ENCODE measurements at regions not wholly inside any gene's neighbourhood (a gene's known extent, or its start where the extent isn't known, plus 50 kb on each side); places are given as distances from the start of the nearest gene placed in this dataset.

DNA sequence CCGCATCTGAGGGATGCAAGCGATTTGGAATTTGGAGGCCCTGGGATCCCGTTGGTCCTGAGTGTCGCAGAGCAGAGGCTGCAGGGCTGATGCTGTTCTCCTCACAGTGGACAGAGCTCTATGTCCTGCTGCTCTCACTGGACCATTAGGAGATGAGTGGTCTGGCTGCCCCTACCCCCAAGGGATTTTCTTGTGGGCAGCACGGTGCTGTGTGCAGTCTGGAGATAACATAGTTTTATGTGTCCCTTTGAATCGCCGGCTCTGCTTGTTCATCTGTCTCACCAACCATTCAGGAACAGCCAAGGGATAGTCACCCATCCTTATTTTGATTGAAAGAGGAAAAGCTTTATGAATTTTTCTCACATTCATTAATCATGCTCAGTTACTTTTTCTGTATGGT, 49.9 kb downstream of the CHRM3 start:
- DNase-seq: no peak

DNA sequence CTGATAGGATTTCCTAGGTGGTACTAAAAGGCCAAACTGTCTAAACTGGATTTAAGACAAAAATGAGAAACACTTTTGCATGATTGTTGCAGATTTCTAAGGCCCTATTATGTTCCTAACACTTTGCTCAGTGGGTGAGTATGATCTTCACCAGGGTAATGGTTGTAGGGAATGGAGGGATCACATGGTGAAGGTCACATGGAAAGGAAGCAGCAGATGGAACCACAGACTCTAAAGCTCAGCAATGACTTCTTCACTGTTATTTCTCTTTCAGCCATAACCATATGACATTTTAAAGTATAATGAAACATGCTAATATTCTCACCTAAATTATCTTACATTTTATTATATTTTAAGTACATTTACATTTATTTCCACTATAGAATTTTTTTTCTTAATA, 51.5 kb downstream of the CHRM3 start:
- no peak for DNase-seq

DNA sequence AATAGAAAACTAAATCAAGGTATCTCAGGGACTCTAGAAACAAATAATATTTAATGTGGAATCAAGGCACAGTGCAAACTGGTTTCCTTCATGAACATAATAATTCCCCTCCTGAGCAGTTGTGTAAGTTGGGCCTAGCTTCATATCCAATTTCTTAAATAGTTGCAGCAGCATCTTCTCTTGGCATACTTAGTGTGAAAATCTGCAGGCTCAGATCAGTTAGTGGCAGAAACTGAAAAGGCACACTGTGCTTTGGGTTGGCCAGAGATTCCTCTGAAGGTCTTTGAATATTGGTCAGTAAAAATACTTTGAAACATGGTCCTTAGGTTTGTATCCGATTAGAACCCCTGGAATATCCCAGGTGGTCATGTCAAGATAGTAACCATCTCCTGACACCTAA, 52.5 kb downstream of the CHRM3 start:
- DNase-seq: no peak

DNA sequence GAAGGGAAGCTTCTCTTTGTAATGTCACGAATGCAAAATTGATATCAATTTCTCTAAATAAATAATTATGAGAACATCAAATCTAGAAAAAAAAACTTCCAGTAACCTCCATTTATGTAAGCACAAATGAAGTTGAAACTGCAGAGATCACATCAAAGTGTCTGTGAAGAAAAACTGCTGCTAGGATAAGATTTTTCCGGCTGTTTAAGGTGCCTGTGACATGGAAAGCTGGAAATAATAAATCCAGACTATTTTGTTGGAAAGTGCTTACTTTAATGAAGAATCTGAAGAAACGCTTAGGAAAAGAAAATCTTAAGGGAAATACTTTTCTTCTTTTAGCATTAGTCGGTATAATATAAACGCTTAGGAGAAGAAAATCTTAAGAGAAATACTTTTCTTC, 57.0 kb downstream of the CHRM3 start:
- DNase-seq: no peak

DNA sequence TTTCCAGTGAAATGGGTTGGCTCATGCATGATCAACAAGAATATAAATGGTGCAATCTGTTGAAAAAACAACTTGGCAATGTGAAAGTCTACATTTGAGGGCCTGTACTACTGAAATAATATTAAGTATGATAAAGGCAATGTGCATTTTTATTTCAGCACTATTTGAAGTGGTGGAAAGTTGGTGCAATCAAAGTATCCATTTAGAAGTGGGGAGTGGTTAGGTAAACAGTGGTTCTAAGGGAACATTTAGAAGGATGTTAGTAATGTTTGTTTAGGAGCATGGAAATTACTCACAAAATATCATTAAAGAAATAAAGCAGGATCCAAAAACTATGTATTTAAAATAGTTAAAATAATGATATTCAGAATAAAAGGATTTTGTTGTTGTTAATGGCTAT, 60.2 kb downstream of the CHRM3 start:
- no peak for DNase-seq

DNA sequence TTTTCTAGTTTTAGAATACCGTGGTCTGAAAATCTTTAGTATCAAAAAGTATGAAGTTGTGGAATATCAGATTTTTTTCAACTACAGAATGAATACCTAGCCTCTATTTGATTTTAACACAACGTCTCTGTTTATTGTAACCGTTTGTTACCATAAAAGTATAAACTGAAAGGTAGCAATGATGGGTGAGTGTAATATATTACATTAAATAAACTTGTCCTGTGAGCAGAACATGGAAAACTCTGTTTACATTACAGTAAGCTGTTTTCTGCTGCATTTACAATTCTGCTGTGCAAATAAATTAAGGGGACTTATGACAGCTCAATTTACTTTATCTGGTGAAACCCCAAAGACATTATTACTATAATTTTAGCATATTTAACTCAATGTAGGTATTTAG, 62.5 kb downstream of the CHRM3 start:
- no peak for DNase-seq

DNA sequence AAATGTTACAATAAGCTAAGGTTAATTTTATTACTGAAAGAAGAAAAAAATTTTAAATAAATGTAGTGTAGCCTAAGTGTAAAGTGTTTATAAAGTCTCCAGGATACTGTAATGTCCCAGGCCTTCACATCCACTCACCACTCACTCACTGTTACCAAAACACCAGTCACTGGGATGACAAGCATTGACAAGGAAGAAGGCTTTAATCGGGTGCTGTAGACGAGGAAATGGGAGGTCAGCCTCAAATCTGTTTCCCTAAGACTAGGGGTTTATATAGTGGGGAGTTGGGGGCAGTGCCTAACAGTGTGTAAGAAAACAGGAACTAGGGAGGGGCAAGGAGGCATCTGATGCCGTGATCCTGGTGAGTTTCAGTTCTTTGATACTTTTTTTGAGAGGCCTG, 69.4 kb downstream of the CHRM3 start:
- DNase-seq: no peak

DNA sequence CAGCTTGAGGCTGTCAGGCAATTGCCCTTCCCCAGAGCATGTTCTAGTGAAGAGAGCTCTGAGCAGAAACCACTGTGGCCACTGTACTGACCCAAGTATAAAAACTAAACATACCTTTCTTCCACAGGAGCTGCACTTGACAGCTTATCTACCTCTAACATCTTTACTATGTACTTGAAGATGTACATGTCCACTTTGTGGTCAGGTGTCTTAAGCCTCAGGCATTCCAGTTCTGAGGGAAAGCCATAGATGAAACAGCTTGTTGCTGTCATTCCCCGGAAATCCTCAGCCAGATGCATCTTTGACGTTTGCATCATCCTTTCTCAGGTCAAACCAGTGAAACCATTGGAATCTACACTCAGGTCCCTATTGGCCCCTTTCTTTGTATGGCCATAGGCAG, 70.4 kb downstream of the CHRM3 start:
- no peak for DNase-seq

DNA sequence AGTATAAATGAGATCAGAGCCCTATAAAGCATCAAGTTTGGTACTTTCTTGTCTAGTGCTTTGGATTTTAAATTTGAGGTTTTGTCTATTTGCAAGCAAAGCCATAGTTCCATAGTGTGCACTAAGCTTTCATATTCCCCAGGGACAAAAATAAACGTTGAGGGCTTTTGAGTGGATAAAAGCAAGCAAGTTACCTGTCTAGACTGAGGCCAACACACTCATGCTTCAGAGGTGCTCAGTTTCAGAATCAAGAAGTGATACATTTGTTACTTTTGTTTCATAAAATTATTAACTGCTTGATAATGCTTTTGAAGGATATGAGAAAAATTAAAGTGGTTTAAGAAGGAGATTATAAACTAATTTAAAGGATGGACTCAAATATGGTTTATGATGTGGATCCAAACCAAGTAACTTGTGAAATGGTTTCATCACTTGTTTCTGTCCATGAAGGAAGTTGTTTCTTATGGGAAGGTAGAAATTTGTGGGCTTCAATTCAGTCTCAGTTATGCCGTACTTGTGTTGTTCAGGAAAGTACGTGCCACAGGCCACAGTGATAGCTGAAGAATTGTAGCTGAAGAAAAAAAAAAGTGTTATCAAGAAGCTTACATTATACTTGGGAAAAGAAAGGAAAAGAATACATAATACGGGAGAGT, 71.2 kb downstream of the CHRM3 start:
- DNase-seq: no peak

DNA sequence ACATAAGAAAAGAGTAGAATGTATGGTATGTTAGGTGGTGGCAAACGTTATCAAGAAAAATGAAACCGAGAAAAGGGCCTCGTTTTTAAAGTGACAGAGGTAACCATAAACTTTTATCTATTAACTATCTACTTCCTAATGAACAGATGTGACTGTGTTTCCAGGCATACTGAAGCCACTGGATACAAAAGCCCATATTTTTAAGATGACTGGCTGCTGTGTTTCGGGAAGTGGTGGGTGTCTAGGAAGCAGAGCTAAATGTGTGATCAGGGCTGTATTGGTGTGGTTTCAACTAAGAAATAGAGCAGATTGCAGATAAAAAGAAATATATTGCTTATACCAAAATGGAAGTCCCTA, 71.8 kb downstream of the CHRM3 start:
- no peak for DNase-seq

DNA sequence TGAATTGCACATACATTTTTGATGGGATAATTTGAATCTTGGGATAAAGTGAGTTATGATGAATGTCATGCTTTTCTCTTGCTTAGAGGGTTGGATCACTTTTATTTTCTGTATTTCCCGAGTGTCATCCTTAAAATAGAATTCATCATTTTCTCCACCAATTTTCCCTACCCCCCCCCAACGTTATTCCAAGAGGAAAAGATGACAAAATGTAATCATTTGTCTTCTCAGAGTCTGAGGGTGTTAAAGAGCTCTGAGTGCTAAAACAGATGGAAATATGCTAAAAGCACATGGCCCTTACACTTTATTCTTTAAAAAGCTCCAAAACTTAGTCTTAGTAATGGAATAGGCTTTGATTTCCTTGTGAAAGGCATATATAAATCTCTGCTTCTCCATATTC, 81.4 kb downstream of the CHRM3 start:
- DNase-seq: no peak

DNA sequence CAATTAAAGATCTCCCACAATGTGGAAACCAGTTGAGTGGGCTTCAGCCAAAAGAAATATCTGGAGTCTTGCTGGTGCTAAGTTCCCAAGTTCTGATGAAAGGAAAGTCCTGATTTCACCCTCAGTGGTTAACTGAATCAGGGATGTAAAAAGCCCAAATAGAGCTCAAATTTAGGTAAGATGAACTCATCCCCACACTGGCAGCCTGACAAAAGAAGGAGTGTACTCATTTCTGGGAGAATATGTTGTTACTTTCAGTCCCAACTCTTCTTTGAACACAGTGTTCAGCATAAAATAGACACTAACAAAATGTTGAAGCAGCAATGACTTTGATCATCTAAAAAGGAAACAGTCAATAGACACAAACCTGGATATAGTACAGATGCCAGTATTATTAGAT, 91.7 kb downstream of the CHRM3 start:
- DNase-seq: no peak

DNA sequence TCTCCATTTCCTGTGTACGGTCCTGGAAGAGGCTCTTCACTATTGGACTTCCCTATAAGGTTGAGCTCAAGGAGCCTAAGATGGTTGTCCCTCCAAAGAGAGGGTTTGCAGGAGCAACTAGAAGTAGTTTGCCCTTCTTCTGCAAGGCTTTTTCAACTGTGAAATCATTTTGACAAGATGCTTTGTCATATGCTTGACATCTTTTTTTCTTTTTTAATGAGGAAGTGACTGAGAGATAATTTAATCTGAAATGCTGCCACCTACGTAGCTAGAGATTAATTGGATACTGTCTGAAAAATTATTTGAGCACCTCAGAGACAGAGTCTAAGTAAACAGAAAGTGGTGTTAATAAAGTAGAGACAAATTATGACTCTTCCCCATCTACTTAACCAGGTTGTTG, 97.0 kb downstream of the CHRM3 start:
- no peak for DNase-seq

DNA sequence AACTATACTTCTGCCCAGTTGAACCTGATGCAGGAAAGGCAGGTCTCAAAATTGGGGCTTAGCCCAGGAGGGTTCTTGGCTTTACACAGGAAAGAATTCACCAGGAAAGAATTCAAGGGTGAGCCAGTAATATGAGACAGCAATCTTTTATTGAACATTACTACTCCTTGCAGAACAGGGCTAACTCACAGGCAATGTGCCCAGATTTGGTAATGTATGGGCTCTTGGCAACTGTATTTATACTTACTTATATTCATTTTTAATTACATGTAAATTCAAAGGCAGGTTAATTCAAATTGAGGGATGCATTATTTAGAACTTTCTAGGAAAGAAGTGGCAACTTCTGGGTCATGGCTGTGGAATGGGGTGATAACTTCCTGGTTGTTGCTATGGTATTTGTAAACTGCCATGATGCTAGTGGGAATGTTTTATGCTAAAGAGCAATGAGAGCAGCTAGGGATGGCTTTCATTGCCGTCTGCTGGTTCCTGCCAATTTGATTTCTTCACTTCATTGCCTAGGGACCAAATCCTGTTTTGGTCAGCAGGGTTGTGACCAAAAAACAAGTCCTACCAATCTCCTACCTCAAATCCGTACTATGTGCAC, 107.5 kb downstream of the CHRM3 start:
- no peak for DNase-seq

DNA sequence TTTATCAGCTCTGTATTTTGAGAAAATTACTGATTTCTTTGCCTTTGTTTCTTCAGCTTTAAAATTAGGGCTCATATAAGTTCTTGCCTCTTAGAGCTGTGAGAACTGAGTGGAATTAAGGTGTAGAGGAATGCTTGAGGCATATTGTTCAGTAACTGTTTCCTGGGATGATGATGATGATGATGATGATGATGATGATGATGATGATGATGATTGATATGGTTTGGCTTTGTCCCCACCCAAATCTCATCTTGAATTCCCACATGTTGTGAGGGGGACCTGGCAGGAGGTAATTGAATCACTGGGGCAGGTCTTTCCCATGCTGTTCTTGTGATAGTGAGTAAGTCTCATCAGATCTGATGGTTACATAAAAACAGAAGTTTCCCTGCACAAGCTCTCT, 118.7 kb downstream of the CHRM3 start:
- no peak for DNase-seq

DNA sequence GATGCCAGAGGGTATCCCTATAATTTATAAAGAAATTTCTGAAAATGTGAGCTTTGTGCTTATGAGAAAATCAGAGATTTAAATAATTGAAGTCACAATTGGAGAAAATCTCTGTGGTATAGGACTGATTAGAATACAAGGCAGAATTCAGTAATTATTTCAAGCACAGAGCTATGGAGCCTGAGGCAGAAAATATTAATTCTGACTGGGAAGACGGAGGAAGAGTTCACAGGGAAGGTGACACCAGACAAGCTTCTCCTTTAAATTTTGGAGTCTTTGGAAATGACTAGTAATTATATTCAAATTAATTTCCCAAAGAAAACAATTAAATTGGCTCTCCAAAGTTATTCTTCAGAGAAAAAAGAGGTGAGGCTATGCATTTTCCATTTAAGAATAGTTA, 121.5 kb downstream of the CHRM3 start:
- DNase-seq: no peak

DNA sequence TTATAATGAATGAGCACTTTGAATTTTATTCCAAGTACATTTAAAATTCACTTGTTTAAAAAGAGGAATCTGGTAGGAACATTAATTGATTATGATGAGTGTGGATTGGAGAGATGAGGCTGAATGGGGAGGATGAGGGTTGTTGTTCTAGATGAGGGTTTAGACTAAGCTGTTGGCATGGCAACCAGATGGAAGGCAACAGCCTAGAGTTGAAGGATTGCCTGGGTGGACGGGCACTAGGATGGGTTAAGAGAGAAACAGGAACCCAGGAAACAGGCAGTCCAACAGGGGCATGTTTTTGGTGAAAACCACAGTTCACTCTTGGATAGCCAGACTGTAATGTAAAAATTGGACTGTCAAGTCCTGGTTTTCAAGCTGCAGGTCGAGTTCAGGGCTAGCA, 125.5 kb downstream of the CHRM3 start:
- no peak for DNase-seq

DNA sequence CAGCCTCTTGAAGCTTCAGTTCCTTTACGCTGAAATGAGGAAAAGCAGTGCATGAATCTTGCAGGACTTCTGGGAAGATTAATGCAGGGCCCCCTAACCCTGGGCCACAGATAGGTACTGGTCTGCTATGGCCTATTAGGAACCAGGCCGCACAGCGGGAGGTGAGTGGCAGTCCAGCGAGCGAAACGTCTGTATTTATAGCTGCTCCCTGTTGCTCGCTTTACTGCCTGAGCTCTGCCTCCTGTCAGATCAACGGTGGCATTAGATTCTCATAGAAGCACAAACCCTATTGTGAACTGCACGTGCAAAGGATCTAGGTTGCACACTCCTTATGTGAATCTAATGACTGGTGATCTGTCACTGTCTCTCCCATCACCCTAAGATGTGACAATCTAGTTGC, 130.2 kb downstream of the CHRM3 start:
- DNase-seq: no peak

DNA sequence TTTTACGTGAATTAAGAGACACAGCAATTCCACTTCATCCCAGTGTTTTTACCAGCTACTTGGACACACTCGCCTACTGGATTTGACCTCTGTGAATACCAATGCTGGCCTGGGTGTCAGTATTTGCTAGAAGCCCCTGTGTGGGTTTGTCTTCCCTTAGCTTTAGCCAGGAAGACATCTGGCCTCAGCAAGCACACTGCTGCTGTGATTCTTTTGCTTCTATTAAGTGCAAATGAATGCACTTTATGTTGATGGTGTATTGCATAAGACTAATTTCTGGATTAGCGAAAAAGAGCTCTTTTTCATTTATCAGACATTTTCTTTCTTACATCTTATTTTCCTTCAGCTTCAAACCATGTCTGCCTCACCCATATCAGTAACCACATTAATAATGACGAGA, 140.0 kb downstream of the CHRM3 start:
- no peak for DNase-seq

DNA sequence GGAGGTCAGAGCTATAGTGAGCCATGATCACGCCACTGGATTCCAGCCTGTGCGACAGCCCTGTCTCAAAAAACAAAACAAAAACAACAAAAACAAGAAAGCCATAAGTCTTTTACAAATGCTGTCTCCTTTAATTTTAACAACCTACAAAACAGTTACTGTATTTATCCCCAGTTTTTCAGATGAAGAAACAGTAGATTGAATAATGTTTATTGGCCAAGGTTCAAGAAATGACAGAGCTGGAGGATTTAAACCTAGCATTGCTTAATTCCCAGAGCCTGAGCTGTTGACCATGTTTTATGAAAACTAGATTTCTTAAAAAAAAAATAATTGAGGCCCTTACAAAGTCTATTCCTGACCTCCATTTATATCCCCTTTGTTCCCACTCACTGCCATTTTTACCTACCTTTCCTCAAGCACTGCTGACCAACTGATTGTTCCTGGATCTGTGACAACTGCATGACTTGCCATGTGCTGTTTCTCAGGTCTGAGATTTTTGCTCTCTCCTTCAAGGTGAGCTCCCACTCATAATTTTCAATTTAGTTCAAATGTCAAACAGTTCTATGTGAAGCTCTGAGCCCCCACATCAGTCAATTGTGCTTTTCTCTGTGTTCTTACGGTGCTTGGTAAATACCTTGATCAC, 140.8 kb downstream of the CHRM3 start:
- no peak for DNase-seq

DNA sequence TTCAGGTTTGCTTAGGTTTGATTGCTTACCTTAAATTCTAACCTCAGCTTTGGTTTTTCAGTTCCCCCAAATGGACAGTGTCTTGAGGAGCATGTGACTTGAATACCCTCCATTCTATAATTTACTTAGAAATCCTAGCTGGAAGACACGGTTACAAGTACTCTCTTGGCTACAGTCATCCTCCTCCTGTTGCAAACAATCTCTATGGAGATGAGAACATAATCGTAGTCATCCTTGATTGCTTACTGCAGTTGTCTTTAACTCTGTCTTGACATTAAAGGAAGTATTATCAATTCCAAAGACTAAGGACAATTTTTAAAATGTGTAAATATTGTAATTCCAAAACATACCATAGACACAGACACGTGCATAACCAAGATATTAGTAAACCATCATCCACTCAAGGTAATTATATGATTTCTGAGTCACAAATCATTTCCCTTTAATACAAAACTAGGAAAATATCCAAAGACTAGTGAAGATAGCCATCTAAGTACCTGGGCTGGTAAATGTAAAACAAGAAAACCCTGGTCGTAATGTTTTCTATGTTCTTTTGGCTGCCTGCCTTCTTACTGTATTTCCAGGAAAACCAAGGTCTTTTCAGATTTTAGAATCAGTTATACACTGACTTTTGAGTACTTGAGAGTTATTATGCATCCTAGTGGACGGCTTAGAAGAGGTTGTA, 149.9 kb downstream of the CHRM3 start:
- no peak for DNase-seq

DNA sequence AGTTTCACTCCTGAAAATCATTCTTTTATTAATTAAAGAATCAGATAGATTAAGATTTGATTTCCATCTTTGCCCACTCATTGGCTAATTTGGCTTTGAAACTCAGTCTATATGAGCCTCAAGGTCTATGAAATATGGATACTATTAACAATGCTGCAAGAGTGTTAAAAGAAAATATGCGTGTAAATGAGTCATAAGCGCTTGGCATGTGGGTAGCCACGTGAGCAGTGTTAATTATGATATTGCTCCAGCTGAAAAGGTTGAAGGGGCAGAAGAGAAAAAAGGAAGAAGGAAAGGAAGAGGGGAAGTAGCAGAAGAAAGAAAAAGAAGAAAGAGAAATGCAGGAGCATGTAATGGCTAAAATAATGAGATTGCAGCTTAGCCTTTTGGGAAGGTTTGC, 151.4 kb downstream of the CHRM3 start:
- DNase-seq: no peak

DNA sequence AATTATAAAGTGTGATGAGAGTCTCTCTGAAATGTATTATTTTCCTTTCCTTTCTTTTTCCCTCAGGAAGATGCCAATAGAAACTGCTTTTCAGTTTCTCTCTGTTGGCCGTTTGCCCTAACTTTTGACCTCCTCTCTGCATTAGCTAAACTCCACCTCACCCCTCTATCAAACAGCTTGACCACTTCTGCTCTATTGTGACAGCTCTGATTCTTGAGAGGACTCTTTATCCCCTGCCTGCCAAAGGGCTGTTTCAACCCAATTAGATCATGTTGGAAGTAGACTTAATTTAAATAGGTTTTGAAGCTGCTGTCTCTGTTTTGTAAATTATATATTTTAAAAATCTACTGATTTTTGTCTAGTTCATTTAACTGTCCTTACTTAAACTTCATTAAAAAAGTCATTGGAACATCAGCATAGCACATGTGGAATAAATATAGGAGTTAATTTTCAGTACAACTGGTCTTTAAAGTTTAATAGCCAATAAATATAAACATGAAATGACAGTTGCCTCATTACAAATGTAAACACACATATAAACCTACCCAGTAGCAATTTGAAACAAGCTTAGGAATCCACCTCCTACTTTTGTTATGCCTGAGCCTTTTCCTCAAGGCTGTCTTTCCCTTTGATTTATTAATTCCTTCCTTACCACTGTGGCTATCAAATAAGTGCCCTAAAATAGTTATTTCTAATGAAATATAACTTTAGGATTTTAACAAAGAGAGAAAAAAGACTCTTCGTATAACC, 152.0 kb downstream of the CHRM3 start:
- no peak for DNase-seq

DNA sequence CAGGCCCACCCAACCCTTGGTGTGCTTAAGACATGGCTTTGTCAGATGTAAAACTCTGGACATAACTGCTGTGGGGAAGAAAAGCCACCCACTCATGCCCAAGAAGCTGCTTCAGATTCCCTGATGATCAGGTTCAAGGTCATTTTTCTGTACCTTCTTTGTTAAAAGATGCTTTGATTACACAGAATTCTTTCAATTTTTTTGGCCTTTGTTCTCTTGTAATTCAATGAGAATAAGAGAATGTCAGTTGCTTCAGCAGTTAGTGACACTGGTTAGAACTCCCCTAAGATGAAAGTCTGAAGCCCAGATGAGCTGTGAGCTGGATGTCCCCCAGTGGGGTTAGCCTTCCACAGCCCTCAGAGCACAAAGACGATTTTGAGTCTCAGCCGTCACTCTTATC, 152.7 kb downstream of the CHRM3 start:
- no peak for DNase-seq
